HG03064 (cell line): ENCODE measurements at regions not wholly inside any gene's neighbourhood (a gene's known extent, or its start where the extent isn't known, plus 50 kb on each side); places are given as distances from the start of the nearest gene placed in this dataset.

Experiments used
- ATAC-seq: cut with Tn5 transposase; IDR thresholded peaks from one replicate; pipeline ENCODE4 v1.9.1; 2021; ENCODE audit warnings: low read depth; ENCODE audit not compliant: unreplicated experiment

- no peak for ATAC-seq
These were observed 150.5 kb downstream of the TBXT start for GRCh38 chr6:166017032-166017635.

DNA sequence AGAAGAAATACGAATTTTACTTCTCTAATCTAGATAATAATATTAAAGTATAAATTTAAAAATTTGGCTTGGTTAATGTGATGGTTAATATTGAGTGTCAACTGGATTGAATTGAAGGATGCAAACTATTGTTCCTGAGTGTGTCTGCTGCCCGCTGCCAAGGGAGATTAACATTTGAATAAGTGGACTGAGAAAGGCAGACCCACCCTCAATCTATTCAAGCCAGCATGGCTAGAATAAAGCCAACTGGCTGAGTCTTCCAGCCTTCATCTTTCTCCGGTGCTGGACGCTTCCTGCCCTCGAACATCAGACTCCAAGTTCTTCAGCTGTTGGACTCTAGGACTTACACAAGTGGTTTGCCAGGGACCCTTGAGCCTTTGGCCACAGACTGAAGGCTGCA lies 152.7 kb downstream of the TBXT start:
- no peak for ATAC-seq

DNA sequence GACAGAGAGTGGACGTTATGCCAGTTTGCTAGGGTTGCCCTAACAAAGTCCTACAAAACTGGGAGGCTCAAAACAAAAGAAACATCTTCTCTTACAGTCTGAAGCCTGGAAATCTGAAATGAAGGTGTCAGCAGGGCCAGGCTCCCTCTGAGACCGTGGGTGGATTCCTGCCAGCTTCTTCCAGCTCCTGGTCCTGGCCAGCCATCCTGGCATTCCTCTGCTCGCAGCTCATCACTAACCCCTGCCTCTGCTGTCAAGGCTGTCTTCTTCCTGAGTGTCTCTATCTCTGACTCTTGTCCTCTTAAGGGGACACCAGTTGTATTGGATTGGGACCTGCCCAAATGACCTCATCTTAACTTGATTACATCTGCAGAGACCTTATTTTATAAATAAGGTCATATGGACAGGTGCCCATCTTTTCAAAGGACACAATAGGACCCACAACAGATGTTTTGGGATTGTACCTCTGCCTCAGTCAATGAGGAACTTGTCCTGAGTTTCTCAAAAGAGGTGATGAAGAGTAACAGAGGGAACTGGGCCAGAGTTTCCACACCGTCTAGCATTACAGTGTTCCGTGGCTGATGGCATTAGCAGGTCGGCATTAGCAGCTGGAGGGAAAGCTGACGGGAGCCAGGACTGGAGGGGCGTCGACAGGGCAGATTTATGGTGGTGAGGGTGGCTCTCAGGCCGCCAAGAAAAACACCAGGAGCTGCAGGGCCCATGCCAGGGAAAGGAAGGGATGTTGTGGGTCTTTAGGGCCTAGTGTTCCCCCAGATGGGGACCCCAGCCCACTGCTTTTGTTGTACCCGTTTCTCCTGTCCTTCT lies 157.3 kb downstream of the TBXT start:
- ATAC-seq = no peak

- no peak for ATAC-seq
These were observed 158.1 kb downstream of the TBXT start for GRCh38 chr6:166009385-166010031.

- no peak for ATAC-seq
These were observed 158.9 kb downstream of the TBXT start for GRCh38 chr6:166008441-166009369.

- ATAC-seq = no peak
These were observed 160.0 kb downstream of the TBXT start for GRCh38 chr6:166007349-166008263.

DNA sequence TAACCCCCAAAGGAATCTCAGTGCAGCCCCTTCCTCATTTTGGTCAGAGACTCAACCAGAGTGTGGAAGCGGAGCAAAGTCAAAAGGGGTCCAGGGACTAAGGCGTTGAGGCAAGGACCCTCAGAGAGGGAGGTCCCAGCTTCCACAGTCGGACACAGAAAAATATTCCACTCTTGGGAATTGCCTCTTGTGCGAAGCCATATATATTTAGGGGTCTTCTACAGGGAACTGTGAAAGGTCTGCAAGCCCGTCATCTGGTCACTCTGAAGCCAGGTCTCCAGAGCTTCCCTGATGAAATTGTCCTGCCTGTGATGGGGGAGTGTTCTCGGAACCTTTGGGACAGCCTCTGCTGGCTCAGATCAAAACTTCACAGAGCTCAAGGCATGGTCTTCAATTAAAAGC lies 160.8 kb downstream of the TBXT start:
- ATAC-seq = no peak

DNA sequence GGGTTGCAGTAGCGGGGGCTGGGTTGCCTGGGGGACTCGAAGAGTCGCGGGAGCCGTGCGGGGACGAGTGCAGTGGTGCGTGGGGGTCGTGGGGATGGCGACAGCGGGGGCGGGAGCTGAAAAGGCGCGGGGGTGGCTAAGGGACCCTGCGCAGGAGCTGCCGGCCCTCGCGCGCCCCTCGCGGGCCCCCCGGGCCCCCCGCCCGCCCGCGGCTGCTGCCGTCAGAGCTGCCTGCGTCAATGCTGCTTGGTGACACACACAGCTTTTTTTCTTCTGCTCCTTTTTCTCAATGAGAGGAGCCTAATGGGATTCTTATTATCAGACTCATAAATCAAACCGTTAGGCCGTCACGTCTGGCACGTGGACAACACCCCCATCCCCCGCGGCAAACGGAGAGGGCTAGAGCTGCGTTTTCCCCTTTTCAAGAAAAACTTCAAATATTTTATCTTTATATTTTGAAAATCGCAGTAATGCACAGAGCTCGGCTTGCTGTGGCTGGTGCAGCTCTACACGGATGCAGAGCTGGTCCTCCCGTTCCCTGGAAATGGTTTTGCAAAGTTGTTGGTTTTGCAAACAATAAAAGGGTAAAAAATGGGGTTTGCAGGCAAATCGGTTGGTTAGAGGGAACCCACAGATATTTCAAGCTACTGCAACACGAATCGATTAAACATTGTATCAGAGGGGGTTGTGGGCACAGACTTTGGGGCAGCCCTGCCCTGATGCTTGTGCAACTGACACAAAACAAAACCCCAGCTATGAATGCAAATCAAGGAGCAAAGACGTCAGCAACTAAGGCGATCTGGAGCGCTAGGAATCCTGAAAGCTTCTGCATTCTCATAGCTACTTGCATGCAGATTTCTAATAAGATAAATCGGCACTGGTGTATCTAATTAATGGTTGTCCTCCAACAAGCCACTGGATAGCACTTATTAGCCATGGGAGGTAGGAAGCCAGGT lies 161.4 kb downstream of the TBXT start:
- no peak for ATAC-seq

DNA sequence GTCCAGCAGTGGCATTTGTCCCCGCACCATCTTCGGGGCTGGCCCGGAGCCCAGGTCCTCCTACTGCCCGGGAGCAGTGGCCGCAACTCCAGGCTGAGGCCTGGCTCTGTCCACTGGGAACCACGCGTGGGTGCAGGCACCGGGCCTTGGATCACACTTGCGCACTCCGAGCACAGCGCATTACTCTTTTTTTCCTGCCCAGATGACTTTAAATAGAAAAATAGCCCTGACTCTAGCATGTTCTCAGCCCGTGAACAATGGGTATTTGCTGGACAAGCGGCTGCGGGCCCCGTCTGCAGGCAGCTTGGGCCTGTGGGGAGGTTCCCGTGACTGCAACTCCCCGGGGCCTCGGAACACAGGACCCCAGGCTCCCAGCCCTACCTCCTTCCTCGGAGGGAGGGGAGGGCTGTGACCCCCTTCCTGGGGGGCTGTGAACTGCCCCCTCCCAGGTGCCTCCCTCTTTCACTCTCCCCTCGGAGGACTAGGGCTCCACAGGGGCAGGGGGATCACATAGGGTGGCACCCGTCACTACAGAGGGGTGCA lies 162.2 kb downstream of the TBXT start:
- no peak for ATAC-seq

DNA sequence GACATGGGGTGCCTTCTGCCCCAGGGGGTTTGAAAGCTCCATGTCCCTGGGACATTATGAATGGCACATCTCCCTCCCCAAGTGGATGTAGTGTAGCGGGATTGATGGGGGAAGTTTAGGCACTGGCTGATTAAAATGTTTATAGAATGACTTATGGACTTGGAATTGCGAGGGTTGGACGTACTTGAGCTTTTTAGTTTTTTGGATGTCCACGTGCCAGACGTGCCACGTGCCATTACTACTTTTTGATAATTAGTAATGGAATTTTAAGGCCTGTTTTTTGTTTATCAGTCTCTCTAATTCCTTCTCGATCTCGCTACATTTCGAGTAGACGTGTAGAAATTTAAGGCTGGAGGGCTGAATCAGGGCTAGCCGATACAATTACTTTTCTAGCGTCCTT lies 162.8 kb downstream of the TBXT start:
- ATAC-seq = no peak

DNA sequence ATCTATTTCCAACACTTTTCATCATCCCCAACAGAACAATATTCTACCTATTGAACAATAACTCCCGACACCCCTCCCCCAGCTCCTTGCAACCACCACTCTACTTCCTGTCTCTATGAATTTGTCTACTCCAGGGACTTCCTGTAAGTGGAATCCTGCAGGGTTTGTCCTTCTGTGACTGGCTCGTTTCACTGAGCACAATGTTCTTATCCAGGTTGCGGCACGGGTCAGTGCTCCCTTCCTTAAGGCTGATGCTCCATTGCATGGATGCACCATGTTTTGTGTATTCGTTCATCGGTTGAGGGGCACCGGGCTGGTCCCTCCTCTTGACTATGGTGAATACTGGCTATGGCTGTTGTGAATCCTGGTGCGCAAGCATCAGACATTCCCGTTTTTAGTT lies 163.2 kb downstream of the TBXT start:
- ATAC-seq = no peak

- no peak for ATAC-seq
These were observed 164.1 kb downstream of the TBXT start for GRCh38 chr6:166003569-166003968.

- ATAC-seq = no peak
These were observed 166.3 kb downstream of the TBXT start for GRCh38 chr6:166001359-166001758.

DNA sequence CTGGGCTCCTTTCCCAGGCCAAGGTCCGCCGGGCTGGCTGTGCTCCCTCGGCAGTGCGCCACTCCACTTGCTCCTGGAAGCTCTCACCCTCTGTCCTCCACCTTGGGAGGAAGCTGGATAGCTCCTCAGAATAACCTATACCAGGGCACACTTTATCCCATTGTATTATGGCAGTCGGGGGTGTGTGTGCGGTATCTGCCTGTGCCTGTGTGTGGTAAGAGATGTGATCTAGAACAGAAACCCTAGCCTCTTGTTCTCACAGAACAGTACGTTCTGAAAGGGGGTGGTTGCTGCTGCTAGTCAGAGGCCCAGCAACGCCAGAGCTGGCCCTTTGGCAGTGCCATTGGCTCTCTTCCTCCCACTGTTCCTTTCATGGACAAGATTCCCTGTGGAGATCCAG lies 168.4 kb downstream of the TBXT start:
- no peak for ATAC-seq

DNA sequence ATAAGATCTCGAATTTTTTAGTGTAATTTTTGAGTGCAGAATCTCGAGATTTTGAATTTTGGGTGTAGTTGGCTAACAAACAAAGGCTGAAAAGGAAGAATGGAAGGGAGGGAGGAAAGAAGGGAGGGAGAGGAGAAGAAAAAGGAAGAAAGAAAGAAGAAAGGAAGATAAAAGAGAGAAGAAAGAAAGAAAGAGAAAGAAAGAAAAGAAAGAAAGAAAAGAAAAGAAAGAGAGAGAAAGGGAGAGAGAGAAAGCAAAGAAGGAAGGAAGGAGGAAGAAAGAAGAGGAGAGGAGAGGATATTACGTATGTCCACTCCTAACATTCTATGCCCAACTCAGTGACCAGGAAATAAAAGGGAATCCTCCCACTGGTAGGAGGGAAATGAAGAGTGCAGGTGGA lies 169.6 kb downstream of the TBXT start:
- no peak for ATAC-seq

DNA sequence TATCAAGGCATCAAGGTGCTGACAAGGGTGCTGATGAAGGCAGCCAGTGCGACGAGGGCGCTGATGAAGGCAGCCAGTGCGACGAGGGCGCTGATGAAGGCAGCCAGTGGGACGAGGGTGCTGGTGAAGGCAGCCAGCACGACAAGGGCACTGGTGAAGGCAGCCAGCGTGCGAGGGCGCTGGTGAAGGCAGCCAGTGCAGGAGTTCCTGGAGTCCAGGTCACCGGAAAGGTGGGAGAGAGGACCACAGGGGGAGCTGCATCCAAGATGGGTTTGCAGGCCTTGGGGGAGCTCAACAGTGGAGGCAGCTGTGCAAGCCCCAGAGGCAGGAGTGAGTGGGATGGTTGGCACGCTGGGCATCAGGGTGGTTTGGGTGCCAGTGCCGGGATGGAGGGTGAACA lies 176.3 kb downstream of the TBXT start:
- no peak for ATAC-seq

- ATAC-seq = no peak
These were observed 177.4 kb downstream of the TBXT start for GRCh38 chr6:165990216-165990615.

DNA sequence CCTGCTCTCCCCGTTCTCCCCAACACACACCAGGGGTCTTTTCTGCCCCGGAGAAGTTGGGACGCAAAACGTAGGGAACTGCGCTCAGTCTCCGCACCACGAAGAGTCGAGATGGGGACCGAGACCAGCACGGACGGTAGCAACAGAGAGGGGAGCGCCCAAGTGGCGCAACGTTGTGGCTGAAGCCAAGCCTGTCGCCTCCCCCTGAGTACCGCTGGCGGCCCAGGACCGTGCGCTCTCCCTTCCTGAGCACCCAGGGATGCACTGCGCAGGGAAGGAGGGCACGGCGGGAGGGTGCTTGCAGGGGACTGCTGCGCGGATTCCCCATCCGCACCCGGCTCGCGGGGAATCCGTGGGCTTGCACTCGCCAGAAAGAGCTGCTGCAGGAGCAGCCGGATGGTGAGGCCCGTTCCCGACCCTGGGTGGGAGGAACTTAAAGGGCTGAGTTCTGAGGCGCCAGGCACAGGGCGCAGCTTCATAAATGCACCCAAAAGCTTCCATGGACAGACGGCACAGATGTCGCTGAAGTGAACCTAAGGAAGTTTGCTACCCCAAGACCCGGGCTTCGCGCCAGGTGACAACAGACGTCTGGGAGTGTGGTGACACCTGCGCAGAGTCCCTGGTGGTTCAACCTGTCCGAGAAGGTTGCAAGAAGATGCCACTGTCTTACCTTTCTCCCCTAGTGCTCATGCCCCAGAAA lies 178.7 kb downstream of the TBXT start:
- ATAC-seq = no peak
